NCI-H1105 (cell line): ENCODE measurements at regions not wholly inside any gene's neighbourhood (a gene's known extent, or its start where the extent isn't known, plus 50 kb on each side); places are given as distances from the start of the nearest gene placed in this dataset.

Experiments used
- DNase-seq: peaks from one replicate; lab custom pipeline; 2025; lab: John Stamatoyannopoulos, UW

GRCh38 chr10:1882180-1882579 lies 144.9 kb upstream of the ADARB2 start:
- DNase-seq, result no peak

GRCh38 chr10:1881636-1882035 lies 144.3 kb upstream of the ADARB2 start:
- no peak for DNase-seq

GRCh38 chr10:1874533-1874932 lies 137.2 kb upstream of the ADARB2 start:
- DNase-seq, result no peak

- DNase-seq, result no peak
Measured at GRCh38 chr10:1873661-1874315, 136.5 kb upstream of the ADARB2 start.

GRCh38 chr10:1872151-1872726 lies 134.9 kb upstream of the ADARB2 start:
- no peak for DNase-seq

- DNase-seq, result no peak
Measured at GRCh38 chr10:1870491-1870890, 133.2 kb upstream of the ADARB2 start.

- DNase-seq, result no peak
Measured at GRCh38 chr10:1869861-1870260, 132.5 kb upstream of the ADARB2 start.

GRCh38 chr10:1860351-1860750 lies 123.0 kb upstream of the ADARB2 start:
- no peak for DNase-seq

- DNase-seq, result no peak
Measured at GRCh38 chr10:1858547-1858946, 121.2 kb upstream of the ADARB2 start.

GRCh38 chr10:1858048-1858447 lies 120.7 kb upstream of the ADARB2 start:
- no peak for DNase-seq

GRCh38 chr10:1855911-1856310 lies 118.6 kb upstream of the ADARB2 start:
- no peak for DNase-seq

GRCh38 chr10:1854271-1854670 lies 116.9 kb upstream of the ADARB2 start:
- no peak for DNase-seq

- DNase-seq, result no peak
Measured at GRCh38 chr10:1853801-1854200, 116.5 kb upstream of the ADARB2 start.

- DNase-seq, result no peak
Measured at GRCh38 chr10:1852841-1853240, 115.5 kb upstream of the ADARB2 start.

- no peak for DNase-seq
Measured at GRCh38 chr10:1851762-1852161, 114.4 kb upstream of the ADARB2 start.

GRCh38 chr10:1850971-1851527 lies 113.7 kb upstream of the ADARB2 start:
- no peak for DNase-seq

GRCh38 chr10:1847361-1847760 lies 110.0 kb upstream of the ADARB2 start:
- DNase-seq, result no peak

- DNase-seq, result no peak
Measured at GRCh38 chr10:1846032-1846431, 108.7 kb upstream of the ADARB2 start.

- DNase-seq, result no peak
Measured at GRCh38 chr10:1841759-1842158, 104.4 kb upstream of the ADARB2 start.

GRCh38 chr10:1829712-1830111 lies 92.4 kb upstream of the ADARB2 start:
- DNase-seq, result no peak

GRCh38 chr10:1824928-1825327 lies 87.6 kb upstream of the ADARB2 start:
- no peak for DNase-seq

- no peak for DNase-seq
Measured at GRCh38 chr10:1814556-1814955, 77.2 kb upstream of the ADARB2 start.

- DNase-seq, result no peak
Measured at GRCh38 chr10:1809139-1809741, 71.9 kb upstream of the ADARB2 start.
